GM23338 (cell line): ENCODE measurements at regions not wholly inside any gene's neighbourhood (a gene's known extent, or its start where the extent isn't known, plus 50 kb on each side); places are given as distances from the start of the nearest gene placed in this dataset.

Experiments used
- ATAC-seq: fragments of 200-7000 bp; cut with Tn5 transposase; 3 replicates; pipeline ENCODE4 v1.9.1; 2020
- DNase-seq: peaks from one replicate; pipeline ENCODE4 v3.0.0-alpha.2; 2015; ENCODE audit warnings: low spot score
- H2AFZ ChIP-seq: fragments of 200-600 bp; sonication (generic); 2 replicates; pipeline ENCODE4 v1.8.0; 2016; ENCODE audit warnings: antibody characterized with exemption, mild to moderate bottlenecking, moderate library complexity
- H3F3A ChIP-seq: fragments of 200-600 bp; sonication (generic); replicated peaks from 2 replicates; pipeline ENCODE4 v1.8.0; 2017; ENCODE audit warnings: antibody characterized with exemption, mixed run types, low read depth
- H3K27ac ChIP-seq: fragments of 200-600 bp; sonication (generic); 2 replicates; pipeline ENCODE4 v1.6.1; 2016; ENCODE audit warnings: low read depth
- H3K27me3 ChIP-seq: fragments of 200-600 bp; sonication (generic); 2 replicates; pipeline ENCODE4 v1.8.0; 2016; ENCODE audit warnings: mild to moderate bottlenecking, mixed run types, moderate library complexity; ENCODE audit not compliant: insufficient read depth
- H3K36me3 ChIP-seq: fragments of 200-600 bp; sonication (generic); 2 replicates; pipeline ENCODE4 v1.8.0; 2016; ENCODE audit warnings: mild to moderate bottlenecking; ENCODE audit not compliant: insufficient read depth
- H3K4me1 ChIP-seq: fragments of 200-600 bp; sonication (generic); 2 replicates; pipeline ENCODE4 v1.8.0; 2016; ENCODE audit warnings: mild to moderate bottlenecking, moderate library complexity; ENCODE audit not compliant: insufficient read depth
- H3K4me2 ChIP-seq: fragments of 200-600 bp; sonication (generic); 2 replicates; pipeline ENCODE4 v1.7.1; 2017; ENCODE audit warnings: mixed run types
- H3K4me3 ChIP-seq: fragments of 200-600 bp; sonication (generic); 2 replicates; pipeline ENCODE4 v1.6.1; 2016; ENCODE audit warnings: mixed run types
- H3K79me2 ChIP-seq: fragments of 200-600 bp; sonication (generic); replicated peaks from 2 replicates; pipeline ENCODE4 v1.8.0; 2017; ENCODE audit warnings: mild to moderate bottlenecking; ENCODE audit not compliant: insufficient read depth
- H3K9me2 ChIP-seq: fragments of 200-600 bp; sonication (generic); 2 replicates; pipeline ENCODE4 v1.8.0; 2017; ENCODE audit not compliant: insufficient read depth
- H4K20me1 ChIP-seq: fragments of 200-600 bp; sonication (generic); replicated peaks from 2 replicates; pipeline ENCODE4 v1.8.0; 2017; ENCODE audit warnings: mild to moderate bottlenecking; ENCODE audit not compliant: insufficient read depth
- H3K27ac Mint-ChIP-seq: 2 replicates; pipeline ENCODE4 v1.8.0; 2020; ENCODE audit warnings: inconsistent platforms, mild to moderate bottlenecking, moderate library complexity, mixed read lengths
- H3K27me3 Mint-ChIP-seq: 3 replicates; pipeline ENCODE4 v1.8.0; 2022; ENCODE audit warnings: low read depth, mild to moderate bottlenecking, moderate library complexity, mixed read lengths, inconsistent platforms; ENCODE audit not compliant: insufficient read depth, poor library complexity
- H3K36me3 Mint-ChIP-seq: 3 replicates; pipeline ENCODE4 v1.8.0; 2021; ENCODE audit warnings: low read depth, mild to moderate bottlenecking, inconsistent platforms, moderate library complexity, mixed read lengths
- H3K4me1 Mint-ChIP-seq: 3 replicates; pipeline ENCODE4 v1.8.0; 2020; ENCODE audit warnings: mild to moderate bottlenecking, inconsistent platforms, mixed read lengths
- H3K4me3 Mint-ChIP-seq: 3 replicates; pipeline ENCODE4 v1.8.0; 2021; ENCODE audit warnings: moderate library complexity, mild to moderate bottlenecking, inconsistent platforms, mixed read lengths
- H3K9me3 Mint-ChIP-seq: 3 replicates; pipeline ENCODE4 v1.8.0; 2020; ENCODE audit warnings: moderate library complexity, mild to moderate bottlenecking, inconsistent platforms, mixed read lengths
- CREB1 ChIP-seq: fragments of 250-450 bp; sonication (Bioruptor Pico); IDR thresholded peaks from 2 replicates; pipeline ENCODE4 v1.5.0; 2020; ENCODE audit warnings: low read depth, mild to moderate bottlenecking, moderate library complexity
- EZH2 ChIP-seq: fragments of 200-600 bp; sonication (generic); IDR thresholded peaks from one replicate; pipeline ENCODE4 v1.8.0; 2017; ENCODE audit warnings: antibody characterized with exemption, mild to moderate bottlenecking, low read depth; ENCODE audit not compliant: unreplicated experiment
- EZH2phosphoT487 ChIP-seq: fragments of 200-600 bp; sonication (generic); IDR thresholded peaks from one replicate; pipeline ENCODE4 v1.8.1; 2018; ENCODE audit warnings: antibody characterized with exemption; ENCODE audit not compliant: unreplicated experiment
- JUNB ChIP-seq: IDR thresholded peaks from one replicate; pipeline ENCODE4 v1.6.1; 2016; ENCODE audit warnings: antibody characterized with exemption; ENCODE audit not compliant: unreplicated experiment
- NANOG ChIP-seq: IDR thresholded peaks from 2 replicates; pipeline ENCODE4 v1.6.1; 2016; ENCODE audit warnings: antibody characterized with exemption, borderline replicate concordance
- POLR2AphosphoS5 ChIP-seq: IDR thresholded peaks from 2 replicates; pipeline ENCODE4 v1.6.1; 2016; ENCODE audit warnings: antibody characterized with exemption, low read depth
- STAT1 ChIP-seq: IDR thresholded peaks from one replicate; pipeline ENCODE4 v1.6.1; 2016; ENCODE audit warnings: antibody characterized with exemption; ENCODE audit not compliant: unreplicated experiment
- ZNF114 ChIP-seq: fragments of 250-450 bp; sonication (Bioruptor Pico); IDR thresholded peaks from 2 replicates; pipeline ENCODE4 v1.5.0; 2020; ENCODE audit warnings: mild to moderate bottlenecking, moderate library complexity
- ZNF331 ChIP-seq: fragments of 250-450 bp; sonication (Bioruptor Pico); IDR thresholded peaks from 2 replicates; pipeline ENCODE4 v1.5.0; 2020; ENCODE audit warnings: low read depth, mild to moderate bottlenecking, moderate library complexity
- TF ChIP-seq, protein P1 (sequence below): IDR thresholded peaks from 2 replicates; pipeline ENCODE4 v1.6.1; 2016; ENCODE audit warnings: antibody characterized with exemption
- TF ChIP-seq, protein P2 (sequence below): fragments of 250-450 bp; sonication (Bioruptor Pico); IDR thresholded peaks from 2 replicates; pipeline ENCODE4 v1.5.0; 2020; ENCODE audit warnings: mild to moderate bottlenecking, moderate library complexity
- TF ChIP-seq, protein P3 (sequence below): IDR thresholded peaks from one replicate; pipeline ENCODE4 v1.6.1; 2018; ENCODE audit warnings: antibody characterized with exemption; ENCODE audit not compliant: unreplicated experiment
- TF ChIP-seq, protein P4 (sequence below), 2 experiments: fragments of 200-600 bp in 1 of 2; sonication (generic) in 1 of 2; conservative IDR thresholded peaks; 2 replicates each; pipeline versions ENCODE4 v1.5.1 to v1.6.1; 2016 to 2017; ENCODE audit warnings: antibody characterized with exemption in 2 of 2, low read depth in 2 of 2, mild to moderate bottlenecking in 2 of 2, moderate library complexity in 1 of 2

DNA sequence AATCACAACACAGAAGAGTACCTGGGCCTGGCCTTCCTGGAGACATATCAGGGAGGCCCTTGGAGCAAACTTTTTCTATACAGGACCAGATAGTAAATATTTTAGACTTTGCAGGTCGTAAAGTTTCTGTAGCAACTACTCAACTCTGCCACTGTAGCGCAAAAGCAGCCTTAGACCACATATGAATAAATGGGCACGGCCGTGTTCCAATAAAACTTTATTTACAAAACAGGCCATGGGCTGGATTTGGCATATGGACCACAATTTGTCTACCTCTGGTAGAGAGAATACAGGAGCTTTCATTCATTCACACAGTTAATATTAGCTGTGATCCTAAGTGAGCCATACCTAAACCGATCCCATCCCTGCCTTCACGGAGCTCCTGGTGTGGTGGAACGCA is 98.6 kb upstream of the CAB39 start:
- Histone ChIP-seq H3K27me3 (no peaks in the 10 kb centered on the region), H3K27ac (no peak overlapping the region), H2AFZ (peak overlapping the region; percentile 47; the same call in 1 of the 2 replicates), H3K36me3 (no peaks in the 10 kb centered on the region), H4K20me1 (no peaks in the 10 kb centered on the region), H3K4me1 (0 out of 2 replicates have a peak, but pooled peaks cover 5% of the 10 kb centered on the region), H3F3A (no peaks in the 10 kb centered on the region), H3K9me2 (no peaks in the 10 kb centered on the region), H3K4me3 (no peak overlapping the region), H3K4me2 (no peak overlapping the region), H3K79me2 (no peaks in the 10 kb centered on the region)
- H3K36me3 Mint-ChIP-seq: no peaks in the 10 kb centered on the region
- H3K4me3 Mint-ChIP-seq: no peak overlapping the region
- TF ChIP-seq, protein P1, sequence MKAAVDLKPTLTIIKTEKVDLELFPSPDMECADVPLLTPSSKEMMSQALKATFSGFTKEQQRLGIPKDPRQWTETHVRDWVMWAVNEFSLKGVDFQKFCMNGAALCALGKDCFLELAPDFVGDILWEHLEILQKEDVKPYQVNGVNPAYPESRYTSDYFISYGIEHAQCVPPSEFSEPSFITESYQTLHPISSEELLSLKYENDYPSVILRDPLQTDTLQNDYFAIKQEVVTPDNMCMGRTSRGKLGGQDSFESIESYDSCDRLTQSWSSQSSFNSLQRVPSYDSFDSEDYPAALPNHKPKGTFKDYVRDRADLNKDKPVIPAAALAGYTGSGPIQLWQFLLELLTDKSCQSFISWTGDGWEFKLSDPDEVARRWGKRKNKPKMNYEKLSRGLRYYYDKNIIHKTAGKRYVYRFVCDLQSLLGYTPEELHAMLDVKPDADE: no peak
- TF ChIP-seq, protein P2, sequence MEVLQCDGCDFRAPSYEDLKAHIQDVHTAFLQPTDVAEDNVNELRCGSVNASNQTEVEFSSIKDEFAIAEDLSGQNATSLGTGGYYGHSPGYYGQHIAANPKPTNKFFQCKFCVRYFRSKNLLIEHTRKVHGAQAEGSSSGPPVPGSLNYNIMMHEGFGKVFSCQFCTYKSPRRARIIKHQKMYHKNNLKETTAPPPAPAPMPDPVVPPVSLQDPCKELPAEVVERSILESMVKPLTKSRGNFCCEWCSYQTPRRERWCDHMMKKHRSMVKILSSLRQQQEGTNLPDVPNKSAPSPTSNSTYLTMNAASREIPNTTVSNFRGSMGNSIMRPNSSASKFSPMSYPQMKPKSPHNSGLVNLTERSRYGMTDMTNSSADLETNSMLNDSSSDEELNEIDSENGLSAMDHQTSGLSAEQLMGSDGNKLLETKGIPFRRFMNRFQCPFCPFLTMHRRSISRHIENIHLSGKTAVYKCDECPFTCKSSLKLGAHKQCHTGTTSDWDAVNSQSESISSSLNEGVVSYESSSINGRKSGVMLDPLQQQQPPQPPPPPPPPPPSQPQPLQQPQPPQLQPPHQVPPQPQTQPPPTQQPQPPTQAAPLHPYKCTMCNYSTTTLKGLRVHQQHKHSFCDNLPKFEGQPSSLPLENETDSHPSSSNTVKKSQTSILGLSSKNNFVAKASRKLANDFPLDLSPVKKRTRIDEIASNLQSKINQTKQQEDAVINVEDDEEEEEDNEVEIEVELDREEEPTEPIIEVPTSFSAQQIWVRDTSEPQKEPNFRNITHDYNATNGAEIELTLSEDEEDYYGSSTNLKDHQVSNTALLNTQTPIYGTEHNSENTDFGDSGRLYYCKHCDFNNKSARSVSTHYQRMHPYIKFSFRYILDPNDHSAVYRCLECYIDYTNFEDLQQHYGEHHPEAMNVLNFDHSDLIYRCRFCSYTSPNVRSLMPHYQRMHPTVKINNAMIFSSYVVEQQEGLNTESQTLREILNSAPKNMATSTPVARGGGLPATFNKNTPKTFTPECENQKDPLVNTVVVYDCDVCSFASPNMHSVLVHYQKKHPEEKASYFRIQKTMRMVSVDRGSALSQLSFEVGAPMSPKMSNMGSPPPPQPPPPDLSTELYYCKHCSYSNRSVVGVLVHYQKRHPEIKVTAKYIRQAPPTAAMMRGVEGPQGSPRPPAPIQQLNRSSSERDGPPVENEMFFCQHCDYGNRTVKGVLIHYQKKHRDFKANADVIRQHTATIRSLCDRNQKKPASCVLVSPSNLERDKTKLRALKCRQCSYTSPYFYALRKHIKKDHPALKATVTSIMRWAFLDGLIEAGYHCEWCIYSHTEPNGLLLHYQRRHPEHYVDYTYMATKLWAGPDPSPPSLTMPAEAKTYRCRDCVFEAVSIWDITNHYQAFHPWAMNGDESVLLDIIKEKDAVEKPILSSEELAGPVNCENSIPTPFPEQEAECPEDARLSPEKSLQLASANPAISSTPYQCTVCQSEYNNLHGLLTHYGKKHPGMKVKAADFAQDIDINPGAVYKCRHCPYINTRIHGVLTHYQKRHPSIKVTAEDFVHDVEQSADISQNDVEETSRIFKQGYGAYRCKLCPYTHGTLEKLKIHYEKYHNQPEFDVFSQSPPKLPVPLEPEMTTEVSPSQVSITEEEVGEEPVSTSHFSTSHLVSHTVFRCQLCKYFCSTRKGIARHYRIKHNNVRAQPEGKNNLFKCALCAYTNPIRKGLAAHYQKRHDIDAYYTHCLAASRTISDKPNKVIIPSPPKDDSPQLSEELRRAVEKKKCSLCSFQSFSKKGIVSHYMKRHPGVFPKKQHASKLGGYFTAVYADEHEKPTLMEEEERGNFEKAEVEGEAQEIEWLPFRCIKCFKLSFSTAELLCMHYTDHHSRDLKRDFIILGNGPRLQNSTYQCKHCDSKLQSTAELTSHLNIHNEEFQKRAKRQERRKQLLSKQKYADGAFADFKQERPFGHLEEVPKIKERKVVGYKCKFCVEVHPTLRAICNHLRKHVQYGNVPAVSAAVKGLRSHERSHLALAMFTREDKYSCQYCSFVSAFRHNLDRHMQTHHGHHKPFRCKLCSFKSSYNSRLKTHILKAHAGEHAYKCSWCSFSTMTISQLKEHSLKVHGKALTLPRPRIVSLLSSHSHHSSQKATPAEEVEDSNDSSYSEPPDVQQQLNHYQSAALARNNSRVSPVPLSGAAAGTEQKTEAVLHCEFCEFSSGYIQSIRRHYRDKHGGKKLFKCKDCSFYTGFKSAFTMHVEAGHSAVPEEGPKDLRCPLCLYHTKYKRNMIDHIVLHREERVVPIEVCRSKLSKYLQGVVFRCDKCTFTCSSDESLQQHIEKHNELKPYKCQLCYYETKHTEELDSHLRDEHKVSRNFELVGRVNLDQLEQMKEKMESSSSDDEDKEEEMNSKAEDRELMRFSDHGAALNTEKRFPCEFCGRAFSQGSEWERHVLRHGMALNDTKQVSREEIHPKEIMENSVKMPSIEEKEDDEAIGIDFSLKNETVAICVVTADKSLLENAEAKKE (CRISPR knock-in tag): no peak
- TF ChIP-seq STAT1: no peak
- TF ChIP-seq ZNF114 (CRISPR knock-in tag): no peak
- no peak for TF ChIP-seq EZH2
- no peak for TF ChIP-seq POLR2AphosphoS5
- TF ChIP-seq JUNB: no peak
- TF ChIP-seq, protein P3, sequence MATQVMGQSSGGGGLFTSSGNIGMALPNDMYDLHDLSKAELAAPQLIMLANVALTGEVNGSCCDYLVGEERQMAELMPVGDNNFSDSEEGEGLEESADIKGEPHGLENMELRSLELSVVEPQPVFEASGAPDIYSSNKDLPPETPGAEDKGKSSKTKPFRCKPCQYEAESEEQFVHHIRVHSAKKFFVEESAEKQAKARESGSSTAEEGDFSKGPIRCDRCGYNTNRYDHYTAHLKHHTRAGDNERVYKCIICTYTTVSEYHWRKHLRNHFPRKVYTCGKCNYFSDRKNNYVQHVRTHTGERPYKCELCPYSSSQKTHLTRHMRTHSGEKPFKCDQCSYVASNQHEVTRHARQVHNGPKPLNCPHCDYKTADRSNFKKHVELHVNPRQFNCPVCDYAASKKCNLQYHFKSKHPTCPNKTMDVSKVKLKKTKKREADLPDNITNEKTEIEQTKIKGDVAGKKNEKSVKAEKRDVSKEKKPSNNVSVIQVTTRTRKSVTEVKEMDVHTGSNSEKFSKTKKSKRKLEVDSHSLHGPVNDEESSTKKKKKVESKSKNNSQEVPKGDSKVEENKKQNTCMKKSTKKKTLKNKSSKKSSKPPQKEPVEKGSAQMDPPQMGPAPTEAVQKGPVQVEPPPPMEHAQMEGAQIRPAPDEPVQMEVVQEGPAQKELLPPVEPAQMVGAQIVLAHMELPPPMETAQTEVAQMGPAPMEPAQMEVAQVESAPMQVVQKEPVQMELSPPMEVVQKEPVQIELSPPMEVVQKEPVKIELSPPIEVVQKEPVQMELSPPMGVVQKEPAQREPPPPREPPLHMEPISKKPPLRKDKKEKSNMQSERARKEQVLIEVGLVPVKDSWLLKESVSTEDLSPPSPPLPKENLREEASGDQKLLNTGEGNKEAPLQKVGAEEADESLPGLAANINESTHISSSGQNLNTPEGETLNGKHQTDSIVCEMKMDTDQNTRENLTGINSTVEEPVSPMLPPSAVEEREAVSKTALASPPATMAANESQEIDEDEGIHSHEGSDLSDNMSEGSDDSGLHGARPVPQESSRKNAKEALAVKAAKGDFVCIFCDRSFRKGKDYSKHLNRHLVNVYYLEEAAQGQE: no peak
- no peak for TF ChIP-seq CREB1
- TF ChIP-seq, protein P4, sequence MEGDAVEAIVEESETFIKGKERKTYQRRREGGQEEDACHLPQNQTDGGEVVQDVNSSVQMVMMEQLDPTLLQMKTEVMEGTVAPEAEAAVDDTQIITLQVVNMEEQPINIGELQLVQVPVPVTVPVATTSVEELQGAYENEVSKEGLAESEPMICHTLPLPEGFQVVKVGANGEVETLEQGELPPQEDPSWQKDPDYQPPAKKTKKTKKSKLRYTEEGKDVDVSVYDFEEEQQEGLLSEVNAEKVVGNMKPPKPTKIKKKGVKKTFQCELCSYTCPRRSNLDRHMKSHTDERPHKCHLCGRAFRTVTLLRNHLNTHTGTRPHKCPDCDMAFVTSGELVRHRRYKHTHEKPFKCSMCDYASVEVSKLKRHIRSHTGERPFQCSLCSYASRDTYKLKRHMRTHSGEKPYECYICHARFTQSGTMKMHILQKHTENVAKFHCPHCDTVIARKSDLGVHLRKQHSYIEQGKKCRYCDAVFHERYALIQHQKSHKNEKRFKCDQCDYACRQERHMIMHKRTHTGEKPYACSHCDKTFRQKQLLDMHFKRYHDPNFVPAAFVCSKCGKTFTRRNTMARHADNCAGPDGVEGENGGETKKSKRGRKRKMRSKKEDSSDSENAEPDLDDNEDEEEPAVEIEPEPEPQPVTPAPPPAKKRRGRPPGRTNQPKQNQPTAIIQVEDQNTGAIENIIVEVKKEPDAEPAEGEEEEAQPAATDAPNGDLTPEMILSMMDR (conservative IDR thresholded peaks at IDR 0.05; ENCODE audit: low read depth in 2 of 2): no peak
- TF ChIP-seq ZNF331 (CRISPR knock-in tag): no peak
- TF ChIP-seq NANOG: no peak
- TF ChIP-seq EZH2phosphoT487: no peak
- H3K27me3 Mint-ChIP-seq: peaks cover 2% of the 10 kb centered on the region
- DNase-seq (no peak), ATAC-seq (no peak)
- no peak overlapping the region for H3K27ac Mint-ChIP-seq
- no peaks in the 10 kb centered on the region for H3K9me3 Mint-ChIP-seq
- no peaks in the 10 kb centered on the region; the same call in 2 of the 3 replicates for H3K4me1 Mint-ChIP-seq
